ENCODE measurements at regions not wholly inside any gene's neighbourhood (a gene's known extent, or its start where the extent isn't known, plus 50 kb on each side); places are given as distances from the start of the nearest gene placed in this dataset.
"Not testable (repeated sequence)": the region's sequence is repeated elsewhere in the genome, so short reads cannot be mapped to it uniquely, and the experiment has no call there.

DNA sequence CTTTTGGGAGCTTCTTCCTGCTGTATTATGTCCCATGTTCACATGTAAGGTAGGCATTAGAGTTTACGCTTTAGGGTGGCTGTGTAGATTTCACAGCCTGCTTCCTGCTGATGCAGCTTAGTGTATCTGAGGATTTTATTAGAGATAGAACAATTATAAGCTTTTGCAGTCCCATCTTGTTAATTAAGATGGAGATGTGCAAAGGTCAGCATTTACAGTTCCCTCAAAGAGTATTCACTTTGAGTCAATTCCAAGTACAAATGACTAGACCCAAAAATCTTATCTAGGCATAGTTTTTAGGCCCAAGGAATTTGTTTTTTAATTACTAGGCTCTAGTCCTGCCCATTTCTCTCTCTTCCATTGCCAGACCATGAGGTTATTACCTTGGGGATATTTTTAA, 239.9 kb upstream of the PHF14 start:
- intact Hi-C loops (cut with micrococcal nuclease): no loop called here

DNA sequence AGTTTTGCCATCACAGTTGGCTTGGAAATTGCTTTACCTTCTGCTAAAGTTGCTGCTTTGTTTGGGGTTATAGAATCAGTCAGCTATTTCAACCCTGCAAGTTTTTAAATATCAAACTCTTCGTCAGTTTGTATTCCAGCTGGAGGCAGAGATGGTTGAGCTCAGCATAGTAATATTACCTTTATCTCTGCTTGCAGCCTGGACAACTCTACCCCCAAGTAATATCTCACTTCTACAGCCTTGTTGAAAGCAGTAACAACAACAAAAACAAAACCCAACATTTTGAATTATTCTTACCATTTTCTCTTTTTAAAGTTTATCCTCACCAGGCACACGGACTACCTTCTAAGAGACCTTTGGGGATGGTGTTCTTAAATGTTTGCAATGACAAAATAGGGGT, 239.1 kb upstream of the PHF14 start:
- intact Hi-C loops (cut with micrococcal nuclease): no loop called here

DNA sequence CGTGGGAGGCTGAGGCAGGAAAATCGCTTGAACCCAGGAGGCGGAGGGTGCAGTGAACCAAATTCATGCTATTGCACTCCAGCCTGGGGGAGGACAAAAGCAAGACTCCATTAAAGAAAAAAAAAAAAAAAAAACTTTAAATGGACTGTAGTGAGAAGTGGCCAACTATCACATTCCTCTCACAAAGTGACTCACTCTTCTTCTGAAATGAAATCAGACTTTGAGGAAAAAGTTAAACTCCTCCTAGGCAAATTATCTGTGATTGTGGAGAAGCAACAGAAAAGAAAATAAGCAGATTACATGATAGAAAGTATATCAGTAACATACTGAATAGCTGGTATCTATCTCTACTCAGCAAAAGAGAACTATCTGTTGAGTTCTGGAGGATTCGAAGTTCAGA, 234.3 kb upstream of the PHF14 start:
- intact Hi-C loops (cut with micrococcal nuclease): no loop called here

DNA sequence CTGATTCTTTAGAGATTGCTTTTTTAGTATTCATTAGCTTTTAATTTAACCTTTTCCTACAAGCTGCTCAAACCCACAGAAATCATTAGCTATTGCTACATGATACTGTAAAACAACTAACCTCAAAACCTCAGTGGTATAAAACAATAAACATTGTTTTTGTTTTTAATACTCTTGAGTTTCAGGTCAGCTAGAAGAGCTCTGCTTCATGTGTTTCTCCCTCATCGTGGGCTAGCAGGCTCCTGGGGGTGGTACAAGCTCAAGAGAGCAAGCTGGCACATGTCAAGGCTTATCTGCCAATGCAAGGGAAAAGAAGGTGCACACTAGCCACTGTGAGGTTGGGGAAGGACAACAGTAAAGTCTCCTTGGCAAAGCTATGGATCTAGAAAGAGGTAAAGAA, 232.9 kb upstream of the PHF14 start:
- intact Hi-C loops (cut with micrococcal nuclease): no loop called here

DNA sequence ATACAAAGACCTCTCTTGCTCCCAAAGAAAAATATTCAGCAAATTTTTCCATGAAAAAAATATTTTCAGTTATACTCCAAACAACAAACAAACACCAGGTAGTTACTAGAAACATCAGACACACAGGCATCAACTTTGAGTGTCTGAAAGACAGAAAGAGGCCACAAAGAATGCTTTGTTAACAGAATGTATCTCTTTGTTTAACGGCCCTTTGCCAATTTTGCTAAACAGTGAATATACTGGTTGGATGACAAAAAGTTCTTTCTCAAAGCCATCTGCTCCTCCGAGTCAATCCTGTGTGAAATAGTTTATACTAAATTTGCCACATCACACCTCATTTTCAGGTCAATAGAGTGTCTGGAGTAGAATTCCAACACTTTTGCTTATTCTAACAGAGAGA, 216.7 kb upstream of the PHF14 start:
- intact Hi-C loops (cut with micrococcal nuclease): no loop called here

DNA sequence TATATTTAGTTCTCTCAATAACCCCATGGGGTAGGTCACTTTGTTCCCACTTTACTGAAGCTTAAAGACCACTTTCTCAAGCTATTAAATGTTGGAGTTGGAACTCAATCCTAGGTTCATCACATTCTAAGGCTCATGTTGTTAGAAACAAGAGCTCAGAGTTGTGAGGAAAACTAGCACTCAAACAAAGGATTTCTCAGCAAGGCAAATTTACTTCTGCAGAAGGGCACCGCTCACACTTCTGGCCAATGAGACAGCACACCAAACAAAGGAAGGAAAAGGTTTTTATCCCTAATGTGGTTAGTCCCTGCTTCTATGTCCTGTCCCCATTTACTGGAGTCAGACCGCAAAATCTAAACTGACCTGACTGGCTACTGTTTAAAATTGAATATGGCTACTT, 214.6 kb upstream of the PHF14 start:
- intact Hi-C loops (cut with micrococcal nuclease): no loop called here

DNA sequence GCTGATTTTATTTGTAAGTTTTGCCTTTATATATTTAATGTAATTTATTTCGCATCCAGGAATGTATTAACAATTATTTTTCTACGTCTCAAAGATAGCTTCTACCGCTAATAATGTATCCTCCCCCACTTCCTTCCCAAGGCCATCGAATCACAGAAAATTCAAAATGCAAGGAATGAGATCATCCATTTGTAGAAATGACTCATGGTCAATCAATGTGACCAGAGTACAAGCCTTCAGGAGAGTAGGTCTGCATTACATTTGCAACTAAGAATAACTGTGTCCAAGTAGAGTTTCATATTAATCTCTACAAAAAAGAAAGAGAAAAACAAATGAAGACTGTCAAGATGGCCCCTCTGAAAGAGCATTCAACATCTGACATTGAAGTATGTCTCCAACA, 205.9 kb upstream of the PHF14 start:
- intact Hi-C loops (cut with micrococcal nuclease): no loop called here

DNA sequence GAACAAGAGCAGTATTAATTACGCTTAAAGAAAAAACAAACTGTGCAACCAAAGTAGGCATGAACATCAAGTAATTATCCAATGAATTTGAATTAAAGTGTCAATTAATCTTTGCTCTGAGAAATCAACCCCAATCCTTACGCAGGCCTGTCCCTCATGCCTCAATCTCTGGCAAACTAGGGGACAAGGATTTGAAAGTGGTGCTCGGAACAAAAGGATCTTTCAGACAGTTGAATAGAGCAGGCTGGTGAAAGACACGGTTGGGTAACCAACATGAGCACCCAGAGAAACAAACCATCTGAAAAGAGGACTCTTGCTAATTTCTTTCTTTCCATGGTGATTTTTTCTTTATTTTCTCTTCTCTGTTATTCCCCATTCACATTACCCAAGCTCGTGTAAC, 203.5 kb upstream of the PHF14 start:
- intact Hi-C loops (cut with micrococcal nuclease): no loop called here

DNA sequence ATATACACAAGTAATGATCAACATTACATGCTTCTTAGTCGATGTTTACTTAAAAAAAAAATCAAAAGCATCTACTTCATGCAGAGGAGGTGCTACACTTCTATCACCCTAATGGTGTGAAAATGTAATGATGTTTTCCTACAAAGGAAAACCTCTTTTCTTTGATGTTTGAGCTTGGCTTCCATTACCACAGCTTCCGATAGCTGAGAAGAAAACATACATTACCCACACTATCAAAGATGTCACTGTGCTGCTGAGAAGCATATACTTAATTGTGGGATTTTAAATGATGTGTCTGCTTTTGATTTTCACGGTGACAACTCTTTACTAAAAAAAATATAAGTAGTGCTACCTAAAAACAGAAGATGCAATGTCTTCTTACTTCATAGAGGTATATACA, 200.2 kb upstream of the PHF14 start:
- intact Hi-C loops (cut with micrococcal nuclease): no loop called here

DNA sequence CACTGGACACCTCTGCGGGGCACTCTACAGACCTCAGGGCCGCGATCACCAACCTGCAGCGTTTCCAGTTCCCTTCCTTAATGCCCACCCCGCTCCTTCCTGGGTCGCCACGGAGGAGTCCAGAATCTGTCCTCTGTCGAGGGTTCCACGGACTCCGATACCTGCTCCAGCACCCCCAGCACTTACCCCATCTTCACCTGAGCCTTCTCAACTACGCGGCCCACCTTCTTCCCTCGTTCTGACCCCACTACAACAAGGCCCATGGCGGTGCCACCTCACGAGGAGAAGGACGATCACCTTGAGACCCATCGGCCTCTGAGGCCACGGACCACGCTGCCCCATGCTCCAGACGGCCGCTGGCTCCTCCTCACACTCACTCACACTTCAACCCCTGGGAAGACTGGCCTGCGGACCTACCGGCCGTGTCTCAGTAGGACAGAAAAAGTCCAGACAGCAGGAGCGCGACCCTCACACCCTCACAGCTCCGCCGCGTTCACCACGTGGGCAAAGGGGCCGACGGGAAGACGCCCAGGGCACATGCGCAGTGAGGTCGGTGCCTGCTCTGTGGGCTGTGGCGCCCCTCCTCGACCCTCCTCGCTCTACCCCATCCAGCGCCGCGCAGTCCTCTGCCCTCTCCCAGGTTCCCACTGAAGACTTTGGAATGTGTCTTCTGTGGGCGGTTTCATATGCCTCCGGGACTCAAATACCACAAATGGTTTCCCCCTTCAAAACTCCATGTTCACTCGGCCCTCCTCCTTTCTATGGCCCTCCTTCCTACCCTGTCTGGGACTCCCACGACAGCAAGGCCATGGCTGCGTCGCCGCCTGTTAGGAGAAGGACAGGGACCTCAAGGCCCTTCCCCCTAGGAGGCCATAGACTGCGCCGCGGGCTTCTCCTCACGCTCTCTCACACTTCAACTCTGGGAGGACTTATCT, 193.9 kb upstream of the PHF14 start:
- intact Hi-C loops (cut with micrococcal nuclease): no loop called here

DNA sequence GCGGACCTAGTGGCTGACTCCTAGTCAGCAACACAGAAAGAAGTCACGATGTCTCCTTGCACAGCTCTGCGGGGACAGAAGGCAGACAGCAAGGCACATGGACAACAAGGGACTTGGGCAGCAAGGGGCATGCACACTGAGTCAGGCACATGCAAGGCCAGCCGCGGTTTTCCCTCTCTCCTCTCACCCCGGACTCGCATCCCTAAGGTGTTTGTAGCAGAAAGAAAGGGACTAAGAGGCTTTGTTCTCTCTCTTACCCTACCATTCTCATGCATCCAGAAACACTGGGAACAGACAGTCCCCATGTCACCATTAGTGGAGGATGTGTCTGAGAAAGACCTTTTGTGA, 193.3 kb upstream of the PHF14 start:
- intact Hi-C loops (cut with micrococcal nuclease): no loop called here

DNA sequence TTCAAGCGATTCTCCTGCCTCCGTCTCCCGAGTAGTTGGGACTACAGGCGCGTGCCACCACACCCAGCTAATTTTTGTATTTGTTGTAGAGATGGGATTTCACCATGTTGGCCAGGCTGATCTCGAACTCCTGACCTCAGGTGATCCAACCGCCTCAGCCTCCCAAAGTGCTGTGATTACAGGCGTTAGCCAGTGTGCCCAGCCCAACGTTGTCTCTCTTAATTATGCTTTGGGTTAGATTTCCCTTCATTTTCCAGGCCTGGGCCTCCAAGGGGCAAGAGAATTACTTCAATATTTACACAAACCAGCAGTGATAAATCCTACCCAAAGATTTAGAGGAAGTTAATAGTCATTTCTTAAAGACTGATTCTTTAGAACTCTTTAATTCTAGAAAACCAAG, 186.7 kb upstream of the PHF14 start:
- intact Hi-C loops (cut with micrococcal nuclease): not testable (repeated sequence)

DNA sequence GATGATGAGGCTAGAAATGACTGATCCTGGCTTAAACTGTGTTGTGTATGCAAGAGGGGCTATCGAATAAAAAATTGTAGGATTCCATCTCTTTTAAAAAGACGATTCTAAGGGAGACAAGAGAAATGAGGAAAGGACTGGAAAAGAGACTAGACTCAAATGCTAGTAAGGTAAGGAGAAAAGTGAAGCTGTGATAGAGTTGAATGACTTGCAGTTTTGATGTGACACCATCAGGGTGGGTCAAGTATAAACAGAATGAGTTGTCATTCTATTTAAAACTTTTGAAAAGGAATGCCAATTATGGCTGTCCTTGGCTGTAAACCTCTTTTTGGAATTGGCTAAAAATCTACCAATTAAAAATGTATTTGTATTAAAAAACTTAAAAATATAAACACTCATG, 184.5 kb upstream of the PHF14 start:
- intact Hi-C loops (cut with micrococcal nuclease): no loop called here

DNA sequence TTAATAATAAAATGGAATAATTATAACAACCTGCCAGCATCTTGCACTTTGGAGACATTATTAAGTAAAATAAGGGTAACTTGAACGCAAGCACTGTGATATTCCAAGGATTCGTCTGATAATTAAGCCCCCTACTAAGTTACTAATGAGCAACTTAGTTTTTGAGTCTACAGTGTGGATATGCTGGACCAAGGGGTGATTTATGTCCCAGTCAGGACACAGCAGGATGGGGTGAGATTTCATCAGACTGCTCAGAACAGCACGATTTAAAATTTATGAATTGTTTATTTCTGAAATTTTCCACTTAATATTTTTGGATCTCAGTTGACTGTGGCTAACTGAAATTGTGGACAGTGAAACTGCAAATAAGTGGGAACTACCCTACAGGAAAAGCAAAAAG, 182.8 kb upstream of the PHF14 start:
- intact Hi-C loops (cut with micrococcal nuclease): no loop called here

DNA sequence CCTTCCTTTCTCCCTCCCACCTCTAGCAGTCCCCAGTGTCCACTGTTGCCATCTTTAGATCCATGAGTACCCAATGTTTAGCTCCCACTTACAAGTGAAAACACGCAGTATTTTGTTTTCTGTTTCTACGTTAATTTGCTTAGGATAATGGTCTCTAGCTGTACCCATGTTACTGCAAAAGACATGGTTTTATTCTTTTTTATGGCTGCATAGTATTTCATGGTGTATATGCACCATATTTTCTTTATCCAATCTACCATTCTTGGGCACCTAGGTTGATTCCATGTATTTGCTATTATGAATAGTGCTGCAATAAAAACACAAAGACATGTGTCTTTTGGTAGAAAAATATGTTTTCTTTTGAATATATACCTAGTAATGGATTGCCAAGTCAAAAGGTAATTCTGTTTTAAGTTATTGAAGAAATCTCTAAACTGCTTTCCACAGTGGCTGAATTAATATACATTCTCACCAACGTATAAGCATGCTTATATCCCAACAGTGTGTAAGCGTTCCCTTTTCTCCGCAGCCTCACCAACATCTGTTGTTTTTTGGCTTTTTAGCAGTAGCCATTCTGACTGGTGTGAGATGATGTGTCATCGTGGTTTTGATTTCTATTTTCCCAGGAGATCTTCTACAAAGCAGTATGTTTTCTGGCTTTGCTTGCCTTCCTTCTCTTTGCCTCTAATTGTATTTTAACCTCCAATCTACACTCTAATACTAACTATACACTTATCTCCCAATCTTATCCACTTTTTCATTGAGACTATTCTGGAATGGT, 179.5 kb upstream of the PHF14 start:
- intact Hi-C loops (cut with micrococcal nuclease): no loop called here

DNA sequence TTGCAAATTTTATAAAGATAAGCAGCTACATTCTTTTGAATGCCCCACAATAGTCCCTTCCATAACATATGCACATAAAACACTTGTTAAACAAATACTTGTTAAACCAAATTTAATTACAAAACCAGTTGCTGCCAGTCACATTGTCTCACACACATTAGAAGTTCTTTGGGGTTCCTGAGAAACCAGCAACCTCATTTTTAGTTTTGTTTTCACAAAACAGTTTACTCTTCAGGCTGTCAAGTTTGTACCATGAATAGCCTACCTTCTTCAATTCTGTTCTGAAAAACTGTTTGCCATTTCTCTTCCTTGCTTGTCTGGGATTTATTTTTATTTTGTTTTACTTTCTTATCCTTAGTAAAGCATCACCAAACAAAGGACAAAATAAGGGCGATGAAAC, 176.5 kb upstream of the PHF14 start:
- intact Hi-C loops (cut with micrococcal nuclease): no loop called here

DNA sequence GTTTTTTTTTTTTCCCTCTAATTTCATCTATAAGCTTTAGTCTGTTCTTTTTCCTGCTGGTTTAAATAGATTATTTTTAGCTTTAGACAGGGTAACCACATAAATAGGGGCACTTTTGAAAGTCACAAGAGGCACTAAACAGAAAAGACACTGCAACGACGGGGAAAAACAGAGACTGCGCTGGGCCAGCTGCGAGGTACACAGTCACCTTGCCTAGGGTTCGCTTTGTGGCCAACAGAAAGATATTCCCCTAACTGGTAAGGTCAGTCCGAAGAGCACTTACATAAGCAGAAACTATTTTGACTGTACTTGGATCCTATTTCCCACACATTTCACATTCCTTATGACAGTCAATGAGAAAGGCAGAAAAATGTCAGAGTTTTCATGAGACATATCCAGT, 175.6 kb upstream of the PHF14 start:
- intact Hi-C loops (cut with micrococcal nuclease): no loop called here

DNA sequence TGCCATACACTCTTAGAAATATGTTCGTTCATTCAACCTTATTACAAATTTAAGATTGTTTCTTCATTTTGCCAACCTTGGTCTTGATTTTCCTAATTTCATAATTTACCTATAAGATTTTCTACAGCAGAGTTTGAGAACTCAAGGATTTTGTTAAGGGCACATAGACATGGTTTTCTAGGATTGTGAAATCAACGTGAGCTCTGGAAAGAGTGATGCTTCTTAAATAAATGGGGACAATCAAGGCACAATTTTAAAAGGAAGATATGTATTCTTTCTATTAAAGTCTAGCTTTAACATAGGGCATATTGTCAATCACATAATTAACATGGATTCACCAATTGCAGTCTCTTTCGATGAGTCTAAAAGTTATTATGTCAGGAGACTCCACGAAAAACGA, 174.2 kb upstream of the PHF14 start:
- intact Hi-C loops (cut with micrococcal nuclease): no loop called here

DNA sequence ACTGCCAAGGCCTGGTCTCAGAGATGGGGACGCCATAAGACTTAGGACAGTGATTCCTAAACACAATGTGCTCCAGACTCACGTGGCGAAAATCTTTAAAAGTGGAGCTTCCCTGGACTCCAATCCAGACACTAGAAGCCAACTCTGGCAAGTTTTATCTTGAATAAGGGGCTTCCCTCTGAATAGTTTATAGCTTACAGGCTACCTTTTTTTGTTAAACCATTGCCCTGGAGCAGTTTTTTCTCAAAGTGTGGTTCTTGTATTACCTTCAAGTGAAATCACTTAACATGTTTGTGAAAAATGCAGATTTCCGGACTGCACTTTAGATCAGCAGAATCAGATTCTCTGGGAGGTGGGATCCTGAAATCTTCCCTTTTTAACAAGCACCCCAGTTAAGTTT, 171.7 kb upstream of the PHF14 start:
- intact Hi-C loops (cut with micrococcal nuclease): no loop called here

DNA sequence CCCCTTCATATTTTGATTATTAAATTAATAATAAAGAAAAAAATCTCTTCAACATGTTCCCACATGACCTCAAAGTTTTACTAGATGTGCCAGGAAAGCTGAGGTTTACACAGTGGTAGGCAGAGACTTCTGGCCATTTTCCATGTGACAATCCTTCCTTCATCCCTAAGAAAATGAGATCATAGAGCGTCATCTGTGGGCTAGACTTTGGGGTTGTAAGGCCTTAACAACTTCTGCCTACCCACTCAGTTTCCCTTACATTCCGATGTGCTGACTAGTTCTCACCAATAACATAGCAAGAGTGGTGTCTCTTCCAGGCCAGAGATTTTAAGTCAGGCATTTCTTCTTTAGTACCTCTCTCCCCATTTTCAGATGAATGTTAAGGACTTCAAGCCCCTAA, 171.1 kb upstream of the PHF14 start:
- intact Hi-C loops (cut with micrococcal nuclease): no loop called here

DNA sequence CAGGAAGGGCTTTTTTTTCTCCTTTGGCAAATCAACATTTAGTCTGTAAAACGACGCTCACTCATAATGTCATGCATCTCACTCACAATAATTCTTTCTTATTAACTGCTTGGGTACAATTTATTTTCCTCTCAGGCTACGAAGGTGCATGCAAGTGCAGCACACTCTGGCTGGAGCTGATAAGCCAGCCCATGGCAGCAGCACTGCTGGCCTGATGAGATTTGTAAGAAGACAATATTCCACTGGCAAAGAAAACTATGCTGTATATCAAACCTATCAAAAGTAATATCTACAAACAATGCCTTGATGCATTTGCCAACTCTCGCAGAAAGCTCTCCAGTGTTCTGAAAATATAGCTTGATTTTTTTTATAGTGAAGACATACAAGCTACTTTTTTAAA, 170.0 kb upstream of the PHF14 start:
- intact Hi-C loops (cut with micrococcal nuclease): no loop called here

DNA sequence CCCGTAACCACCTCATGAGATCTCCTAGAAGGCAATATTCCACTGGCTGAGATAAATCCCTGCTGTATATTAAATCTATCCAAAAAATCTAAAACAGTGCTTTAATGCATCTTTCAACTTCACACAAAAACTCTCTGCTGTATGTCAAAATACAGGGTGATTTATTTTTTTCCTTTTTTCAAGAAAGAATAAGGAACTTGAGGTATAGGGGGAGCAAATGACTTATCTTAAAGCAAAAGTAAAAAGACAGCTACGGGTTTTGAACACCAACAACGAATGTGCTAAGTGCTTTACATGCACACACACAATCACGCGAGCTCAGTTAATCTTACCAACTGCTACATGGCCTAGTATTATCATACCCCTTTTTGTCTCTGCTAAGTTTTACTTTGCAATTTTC, 168.9 kb upstream of the PHF14 start:
- intact Hi-C loops (cut with micrococcal nuclease): no loop called here

DNA sequence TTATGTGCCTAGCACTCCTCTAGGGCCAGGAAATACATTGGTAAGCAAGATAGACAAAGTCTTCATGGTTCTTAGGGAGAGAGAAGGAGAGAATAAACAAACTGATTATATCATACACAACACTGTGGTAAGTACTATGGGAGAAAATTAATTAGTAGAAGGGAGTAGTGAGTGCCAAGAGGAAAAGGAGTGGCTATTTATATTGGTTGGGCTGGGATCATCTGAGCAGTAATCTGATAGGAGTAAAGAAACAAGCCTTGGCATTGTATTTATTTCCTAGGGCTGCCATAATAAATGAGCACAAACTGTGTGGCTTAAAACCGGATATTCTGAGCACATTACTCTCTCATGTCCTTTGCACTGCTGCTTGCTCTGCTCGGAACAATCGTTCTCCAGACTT, 158.1 kb upstream of the PHF14 start:
- intact Hi-C loops (cut with micrococcal nuclease): no loop called here

All from T-helper 2 cell treated with Interferon-gamma antibody and Interleukin-4, amounts not matched to agents 100 ng/mL and 5 ng/mL, for 36 hours (primary cell).